Prostate gland (tissue), 2 donors: ENCODE measurements at regions not wholly inside any gene's neighbourhood (a gene's known extent, or its start where the extent isn't known, plus 50 kb on each side); places are given as distances from the start of the nearest gene placed in this dataset.
"Not testable (repeated sequence)": the region's sequence is repeated elsewhere in the genome, so short reads cannot be mapped to it uniquely, and the experiment has no call there.

ENCODE experiments used
- DNase-seq: peaks from one replicate; pipeline ENCODE4 v3.0.0-alpha.2; 2019; ENCODE audit warnings: low spot score
- H3K27ac ChIP-seq, 2 donors: fragments of 200-600 bp; sonication (generic); 2 replicates each; pipeline ENCODE4 v1.5.1; 2017 to 2019
- H3K27me3 ChIP-seq: fragments of 200-600 bp; sonication (generic); replicated peaks from 2 replicates; pipeline ENCODE4 v1.5.1; 2019; ENCODE audit not compliant: insufficient read depth
- H3K36me3 ChIP-seq, 2 donors: fragments of 200-600 bp; sonication (generic); 1 replicate in 1 of 2; 2 replicates in 1 of 2; pipeline versions ENCODE4 v1.5.1 to v1.8.1; 2017 to 2019
- H3K4me1 ChIP-seq: fragments of 200-600 bp; sonication (generic); replicated peaks from 2 replicates; pipeline ENCODE4 v1.5.1; 2019
- H3K4me3 ChIP-seq, 2 donors: fragments of 200-600 bp; sonication (generic); 2 replicates each; pipeline ENCODE4 v1.5.1; 2017 to 2019
- H3K9me3 ChIP-seq: fragments of 200-600 bp; sonication (generic); 2 replicates; pipeline ENCODE4 v1.5.1; 2017
- CTCF ChIP-seq, 4 experiments: fragments of 200-600 bp in 2 of 4; fragments of 450-650 bp in 2 of 4; sonication (generic) in 2 of 4; IDR thresholded peaks; 1 replicate in 3 of 4; 2 replicates in 1 of 4; pipeline ENCODE4 v1.5.1; 2016 to 2019; ENCODE audit warnings: antibody characterized with exemption in 4 of 4, mild to moderate bottlenecking in 2 of 4, moderate library complexity in 2 of 4
- POLR2A ChIP-seq: fragments of 450-650 bp; IDR thresholded peaks from one replicate; pipeline ENCODE4 v1.6.1; 2016; ENCODE audit warnings: antibody characterized with exemption, mild to moderate bottlenecking
- POLR2AphosphoS5 ChIP-seq: sonication (generic); formaldehyde crosslinking; IDR thresholded peaks from one replicate; pipeline ENCODE4 v1.6.1; 2017; ENCODE audit warnings: antibody characterized with exemption
- WGBS: methylation state at CpG from one replicate; pipeline ENCODE4 v1.1.5; 2018; 5-methylcytosine and 5-hydroxymethylcytosine counted together
- intact Hi-C: fragments of 100-400 bp; cut with DNase I; formaldehyde crosslinking; loops from one replicate; pipeline ENCODE4 v1.14.2; 2022

GRCh38 chr5:154603485-154603884 lies 125.5 kb upstream of the HAND1 start:
- Histone ChIP-seq H3K27me3 (no peaks in the 10 kb centered on the region), H3K36me3 (no peaks in the 10 kb centered on the region), H3K4me1 (no peaks in the 10 kb centered on the region), H3K4me3 (no peak overlapping the region), H3K27ac (no peak overlapping the region), H3K9me3 (no peaks in the 10 kb centered on the region)
- no peak for DNase-seq
- 59% methylated on average over 1 of the region's 1 CpG for WGBS
- TF ChIP-seq POLR2A (no peak), CTCF (IDR thresholded peaks at IDR 0.05) (no peak), POLR2AphosphoS5 (no peak)
- intact Hi-C loops = no loop called here

GRCh38 chr5:154603011-154603410 lies 125.0 kb upstream of the HAND1 start:
- WGBS = 94% methylated on average over 1 of the region's 1 CpG

GRCh38 chr5:154601014-154601413 lies 123.0 kb upstream of the HAND1 start:
- no peak for TF ChIP-seq CTCF (IDR thresholded peaks at IDR 0.05)
- 71% methylated on average over 7 of the region's 7 CpGs for WGBS
- no peak for DNase-seq
- H3K27me3 ChIP-seq = no peaks in the 10 kb centered on the region
- H3K4me3 ChIP-seq = no peak overlapping the region
- no peaks in the 10 kb centered on the region for H3K9me3 ChIP-seq
- intact Hi-C loops = no loop called here
- no peaks in the 10 kb centered on the region for H3K36me3 ChIP-seq
- H3K4me1 ChIP-seq = no peaks in the 10 kb centered on the region
- H3K27ac ChIP-seq = no peak overlapping the region

More at GRCh38 chr5:154603011-154603410, 125.0 kb upstream of the HAND1 start:
- intact Hi-C loops = no loop called here
- TF ChIP-seq CTCF (IDR thresholded peaks at IDR 0.05) = no peak
- no peak for TF ChIP-seq POLR2AphosphoS5
- TF ChIP-seq POLR2A = no peak
- Histone ChIP-seq H3K36me3 (no peaks in the 10 kb centered on the region), H3K27me3 (no peaks in the 10 kb centered on the region), H3K4me3 (no peak overlapping the region), H3K9me3 (no peaks in the 10 kb centered on the region), H3K4me1 (no peaks in the 10 kb centered on the region), H3K27ac (no peak overlapping the region)
- no peak for DNase-seq

- Histone ChIP-seq H3K9me3 (no peaks in the 10 kb centered on the region), H3K27ac (no peak overlapping the region), H3K27me3 (no peaks in the 10 kb centered on the region), H3K4me3 (no peak overlapping the region), H3K4me1 (no peaks in the 10 kb centered on the region), H3K36me3 (no peaks in the 10 kb centered on the region)
- WGBS = 85% methylated on average over 2 of the region's 2 CpGs
- TF ChIP-seq POLR2AphosphoS5 (no peak), POLR2A (no peak), CTCF (IDR thresholded peaks at IDR 0.05) (no peak)
- DNase-seq = no peak
- intact Hi-C loops = no loop called here
Measured at GRCh38 chr5:154598021-154598420, 120.0 kb upstream of the HAND1 start.

GRCh38 chr5:154596844-154597243 lies 118.8 kb upstream of the HAND1 start:
- intact Hi-C loops, H3K4me1 ChIP-seq, H3K27me3 ChIP-seq, H3K4me3 ChIP-seq, H3K9me3 ChIP-seq, H3K27ac ChIP-seq, DNase-seq, H3K36me3 ChIP-seq: not testable (repeated sequence)
- WGBS = 61% methylated on average over 5 of the region's 5 CpGs

GRCh38 chr5:154595662-154596061 lies 117.6 kb upstream of the HAND1 start:
- no peak overlapping the region for H3K4me3 ChIP-seq
- H3K27ac ChIP-seq = no peak overlapping the region
- no peaks in the 10 kb centered on the region for H3K4me1 ChIP-seq
- DNase-seq = no peak
- 45% methylated on average over 5 of the region's 9 CpGs for WGBS
- no peaks in the 10 kb centered on the region for H3K27me3 ChIP-seq
- H3K9me3 ChIP-seq = no peaks in the 10 kb centered on the region
- no peaks in the 10 kb centered on the region for H3K36me3 ChIP-seq
- intact Hi-C loops = no loop called here
- TF ChIP-seq POLR2A = no peak
- TF ChIP-seq CTCF (IDR thresholded peaks at IDR 0.05) = no peak
- no peak for TF ChIP-seq POLR2AphosphoS5
